HepG2 (cell line): ENCODE measurements at regions not wholly inside any gene's neighbourhood (a gene's known extent, or its start where the extent isn't known, plus 50 kb on each side); places are given as distances from the start of the nearest gene placed in this dataset.

Source experiments
- CREM ChIP-seq, 2 experiments: sonication (generic) in 1 of 2; formaldehyde crosslinking in 1 of 2; IDR thresholded peaks; 2 replicates each; pipeline versions ENCODE4 v1.4.0 to v1.6.1; 2016 to 2020; ENCODE audit warnings: antibody characterized with exemption in 1 of 2, mild to moderate bottlenecking in 1 of 2, missing genetic modification reagents in 1 of 2
- MEF2D ChIP-seq: sonication (generic); formaldehyde crosslinking; IDR thresholded peaks from 2 replicates; pipeline ENCODE4 v1.5.1; 2020; ENCODE audit warnings: mild to moderate bottlenecking, missing genetic modification reagents
- REL ChIP-seq: sonication (generic); formaldehyde crosslinking; conservative IDR thresholded peaks from 2 replicates; pipeline ENCODE4 v1.8.0; 2022; ENCODE audit warnings: mild to moderate bottlenecking, missing genetic modification reagents, moderate library complexity
- SP1 ChIP-seq, 2 experiments: fragments of 450-650 bp in 1 of 2; sonication (generic) in 1 of 2; formaldehyde crosslinking in 1 of 2; IDR thresholded peaks; 2 replicates each; pipeline versions ENCODE4 v1.4.0 to v1.6.1; 2016 to 2020; ENCODE audit warnings: missing genetic modification reagents in 1 of 2
- ZNF3 ChIP-seq: IDR thresholded peaks from 2 replicates; pipeline ENCODE4 v1.7.0; 2017; ENCODE audit warnings: inconsistent platforms
- TF ChIP-seq, protein P1 (sequence below): sonication (generic); formaldehyde crosslinking; IDR thresholded peaks from 2 replicates; pipeline ENCODE4 v1.5.0; 2020; ENCODE audit warnings: mild to moderate bottlenecking, missing genetic modification reagents, moderate library complexity

DNA sequence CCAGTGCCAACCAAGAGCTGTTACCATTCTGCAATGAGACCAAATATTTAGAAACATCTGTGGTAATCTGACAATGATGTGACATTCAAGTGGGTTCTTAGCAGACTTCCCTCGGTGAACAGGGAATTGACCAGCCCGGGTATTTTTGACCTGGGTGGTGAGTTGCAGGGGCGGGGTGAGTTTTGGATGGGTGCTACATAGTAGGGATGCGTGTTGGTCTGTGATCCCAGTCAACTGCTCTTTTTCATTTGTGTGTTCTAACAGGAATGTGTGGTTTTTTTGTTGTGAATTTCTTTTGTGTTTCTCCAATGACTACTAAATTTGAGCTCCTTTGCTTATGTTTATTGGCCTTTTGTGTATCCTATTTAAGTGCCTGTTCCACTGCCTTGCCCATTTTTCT lies 273.6 kb upstream of the HABP2 start:
- TF ChIP-seq ZNF3 (no peak), MEF2D (CRISPR knock-in tag) (no peak), CREM (IDR thresholded peaks at IDR 0.05) (no peak), CREM (CRISPR knock-in tag; IDR thresholded peaks at IDR 0.05) (no peak), SP1 (IDR thresholded peaks at IDR 0.05) (no peak), SP1 (CRISPR knock-in tag; IDR thresholded peaks at IDR 0.05) (no peak), REL (no peak)
- TF ChIP-seq, protein P1, sequence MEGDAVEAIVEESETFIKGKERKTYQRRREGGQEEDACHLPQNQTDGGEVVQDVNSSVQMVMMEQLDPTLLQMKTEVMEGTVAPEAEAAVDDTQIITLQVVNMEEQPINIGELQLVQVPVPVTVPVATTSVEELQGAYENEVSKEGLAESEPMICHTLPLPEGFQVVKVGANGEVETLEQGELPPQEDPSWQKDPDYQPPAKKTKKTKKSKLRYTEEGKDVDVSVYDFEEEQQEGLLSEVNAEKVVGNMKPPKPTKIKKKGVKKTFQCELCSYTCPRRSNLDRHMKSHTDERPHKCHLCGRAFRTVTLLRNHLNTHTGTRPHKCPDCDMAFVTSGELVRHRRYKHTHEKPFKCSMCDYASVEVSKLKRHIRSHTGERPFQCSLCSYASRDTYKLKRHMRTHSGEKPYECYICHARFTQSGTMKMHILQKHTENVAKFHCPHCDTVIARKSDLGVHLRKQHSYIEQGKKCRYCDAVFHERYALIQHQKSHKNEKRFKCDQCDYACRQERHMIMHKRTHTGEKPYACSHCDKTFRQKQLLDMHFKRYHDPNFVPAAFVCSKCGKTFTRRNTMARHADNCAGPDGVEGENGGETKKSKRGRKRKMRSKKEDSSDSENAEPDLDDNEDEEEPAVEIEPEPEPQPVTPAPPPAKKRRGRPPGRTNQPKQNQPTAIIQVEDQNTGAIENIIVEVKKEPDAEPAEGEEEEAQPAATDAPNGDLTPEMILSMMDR (CRISPR knock-in tag), result no peak
